HepG2 (cell line): ENCODE measurements at regions not wholly inside any gene's neighbourhood (a gene's known extent, or its start where the extent isn't known, plus 50 kb on each side); places are given as distances from the start of the nearest gene placed in this dataset.

Experiments
- AKAP8 ChIP-seq: sonication (generic); formaldehyde crosslinking; IDR thresholded peaks from 2 replicates; pipeline ENCODE4 v1.5.1; 2020; ENCODE audit warnings: mild to moderate bottlenecking, missing genetic modification reagents
- ZBTB8A ChIP-seq: sonication (generic); formaldehyde crosslinking; IDR thresholded peaks from 2 replicates; pipeline ENCODE4 v1.4.0; 2020; ENCODE audit warnings: mild to moderate bottlenecking, low read depth, missing genetic modification reagents, borderline replicate concordance
- ZNF3 ChIP-seq: IDR thresholded peaks from 2 replicates; pipeline ENCODE4 v1.7.0; 2017; ENCODE audit warnings: inconsistent platforms

DNA sequence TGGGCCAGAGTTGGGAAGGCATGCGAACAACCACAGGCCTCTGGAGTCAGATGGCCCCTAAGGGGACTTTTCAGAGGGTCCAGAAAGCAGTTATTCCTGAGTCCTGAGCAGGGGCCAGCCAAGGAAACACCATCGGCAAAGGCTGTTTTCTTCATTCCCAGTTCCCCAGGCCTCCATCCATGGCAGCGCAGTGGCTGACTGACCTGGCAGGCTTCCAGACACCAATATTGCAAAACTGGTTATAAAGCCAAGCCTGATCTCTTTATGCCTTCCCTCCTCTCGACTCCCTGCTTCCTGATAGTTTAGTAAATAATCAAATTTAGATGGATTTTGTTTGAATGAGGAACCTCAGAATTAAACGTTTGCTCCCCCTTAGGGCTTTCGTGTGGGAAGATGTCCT lies 133.4 kb upstream of the ITGA6 start:
- TF ChIP-seq ZNF3 (CRISPR knock-in tag) (no peak), ZBTB8A (CRISPR knock-in tag) (no peak), AKAP8 (CRISPR knock-in tag) (no peak)
